Neural progenitor cell (in vitro differentiated cells): ENCODE measurements at regions not wholly inside any gene's neighbourhood (a gene's known extent, or its start where the extent isn't known, plus 50 kb on each side); places are given as distances from the start of the nearest gene placed in this dataset.

ENCODE experiments used
- CTCF ChIP-seq: fragments of 200-600 bp; sonication (generic); IDR thresholded peaks from 2 replicates; pipeline ENCODE4 v1.5.1; 2017; ENCODE audit warnings: antibody characterized with exemption, mild to moderate bottlenecking
- EZH2 ChIP-seq: fragments of 200-600 bp; sonication (generic); IDR thresholded peaks from 2 replicates; pipeline ENCODE4 v1.6.1; 2017; ENCODE audit warnings: antibody characterized with exemption, mild to moderate bottlenecking, moderate library complexity
- EZH2phosphoT487 ChIP-seq: fragments of 200-600 bp; sonication (generic); IDR thresholded peaks from 2 replicates; pipeline ENCODE4 v1.6.1; 2017; ENCODE audit warnings: antibody characterized with exemption

DNA sequence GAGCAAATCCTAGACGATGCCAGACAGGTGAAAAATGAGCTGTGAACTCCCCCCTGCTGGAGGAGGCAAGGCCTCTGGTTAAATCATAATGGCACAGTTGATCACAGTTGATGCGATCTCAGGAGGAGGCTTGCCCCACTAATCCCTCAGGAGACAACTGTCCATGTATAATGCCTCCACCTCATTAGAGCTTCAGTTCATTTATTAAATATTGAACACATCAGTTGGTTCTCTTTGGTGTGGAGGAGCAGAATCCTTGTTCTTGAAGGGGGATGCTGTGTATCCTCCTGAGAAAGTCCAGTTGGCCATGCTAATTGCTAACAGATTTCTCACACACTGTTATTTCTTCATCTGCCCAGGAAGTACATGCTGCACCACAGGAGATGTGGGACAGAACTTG, 290.5 kb downstream of the IGSF11 start:
- TF ChIP-seq CTCF (no peak), EZH2 (no peak), EZH2phosphoT487 (no peak)
